Iris pigment epithelial cell (primary cell): ENCODE measurements at regions not wholly inside any gene's neighbourhood (a gene's known extent, or its start where the extent isn't known, plus 50 kb on each side); places are given as distances from the start of the nearest gene placed in this dataset.

Experiments
- DNase-seq: peaks from one replicate; pipeline ENCODE4 v3.0.0-alpha.2; 2011; ENCODE audit warnings: low read depth

GRCh38 chr6:109226353-109226752 is 131.0 kb downstream of the CEP57L1 start:
- DNase-seq: no peak

GRCh38 chr6:109225946-109226345 is 130.6 kb downstream of the CEP57L1 start:
- DNase-seq: no peak

GRCh38 chr6:109224994-109225393 is 129.7 kb downstream of the CEP57L1 start:
- no peak for DNase-seq

- DNase-seq: no peak
Measured at GRCh38 chr6:109224107-109224875, 129.0 kb downstream of the CEP57L1 start.

GRCh38 chr6:109222848-109223247 is 127.5 kb downstream of the CEP57L1 start:
- DNase-seq: no peak

DNA sequence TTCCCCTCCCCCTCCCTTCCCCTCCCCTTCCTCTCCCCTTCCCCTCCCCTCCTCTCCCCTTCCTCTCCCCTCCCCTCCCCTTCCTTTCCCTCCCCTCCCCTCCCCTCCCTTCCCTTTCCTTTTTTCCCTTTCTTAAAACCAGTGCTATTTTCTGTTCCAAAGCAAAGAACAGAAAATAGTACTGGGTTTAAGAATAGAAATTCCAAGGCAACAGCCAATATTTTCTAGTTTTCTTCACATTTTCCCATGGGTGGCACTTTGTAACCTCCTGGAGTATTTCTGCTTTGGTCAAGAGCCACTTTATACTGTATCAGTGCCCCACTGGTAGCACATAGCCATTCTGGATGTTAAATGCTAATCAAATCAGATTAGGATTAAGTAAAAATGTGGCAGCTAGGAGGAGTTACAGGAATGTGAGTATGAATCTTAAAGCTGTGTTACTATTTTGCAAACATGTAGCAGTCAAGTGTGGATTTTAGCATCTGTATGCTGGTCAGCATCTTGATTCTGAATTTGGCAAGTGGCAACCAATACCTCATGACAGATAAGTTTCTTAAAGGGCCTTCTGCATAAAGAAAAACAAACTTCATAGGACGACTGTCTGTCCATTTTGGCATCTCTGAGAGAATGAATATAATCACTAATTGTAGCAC is 126.4 kb downstream of the CEP57L1 start:
- DNase-seq: no peak
